G401 (cell line): ENCODE measurements at regions not wholly inside any gene's neighbourhood (a gene's known extent, or its start where the extent isn't known, plus 50 kb on each side); places are given as distances from the start of the nearest gene placed in this dataset.

Experiments used
- DNase-seq: peaks from one replicate; pipeline ENCODE4 v3.0.0-alpha.2; 2015; ENCODE audit warnings: low spot score
- in situ Hi-C: cut with HindIII; loops from 2 replicates; pipeline ENCODE4 v1.10.0; 2016; ENCODE audit warnings: low sequenced_read_pairs, mixed read lengths

DNA sequence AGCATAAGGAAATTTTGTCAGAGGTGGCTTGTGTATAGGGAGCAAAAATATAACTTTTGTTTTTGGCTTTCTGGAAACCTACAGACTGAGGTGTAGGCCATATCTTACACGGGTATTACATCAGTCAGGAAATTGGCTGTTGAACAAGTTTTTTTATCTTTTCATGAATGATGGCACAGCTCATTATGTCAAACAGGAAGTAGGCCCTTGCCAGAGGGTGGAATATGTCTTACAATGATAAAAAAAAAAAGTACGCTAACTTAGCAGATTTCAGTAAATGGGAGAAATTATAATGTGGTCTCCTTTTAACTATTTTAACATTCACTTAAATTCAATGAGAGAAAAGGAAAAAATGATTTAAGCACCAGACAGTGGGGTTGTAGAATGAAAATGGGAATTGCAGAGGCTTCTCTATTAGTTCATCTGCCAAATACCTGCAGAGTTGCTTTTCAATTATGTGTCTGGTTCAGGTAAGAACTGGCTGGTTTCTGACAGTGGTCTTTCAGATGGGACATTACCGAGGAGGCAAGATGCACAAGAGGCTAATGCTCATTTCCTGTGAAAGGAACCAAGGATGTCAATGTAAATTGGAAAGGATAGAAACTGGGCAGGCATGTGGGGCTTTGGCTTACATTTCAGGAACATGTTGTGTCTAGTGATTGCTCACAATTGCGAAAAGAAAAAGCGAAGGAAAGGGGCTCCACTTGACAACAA, 169.9 kb downstream of the NNT start:
- peak; percentile 3 for DNase-seq
- in situ Hi-C loops = no loop called here

DNA sequence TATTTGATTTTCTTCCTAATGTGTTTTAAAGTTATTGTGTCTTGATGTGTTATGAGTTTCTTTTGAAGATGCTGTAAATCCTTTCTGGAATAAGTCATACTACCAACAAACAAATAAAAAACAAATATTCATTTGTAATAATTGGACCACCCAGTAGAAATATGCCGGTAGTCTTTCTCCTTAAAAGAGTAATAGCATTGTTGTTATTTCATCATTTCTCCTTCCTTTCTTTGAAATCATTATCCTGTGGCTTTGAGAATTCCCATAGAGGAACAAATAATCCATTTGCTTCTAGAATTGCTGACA, 169.4 kb downstream of the NNT start:
- in situ Hi-C loops = no loop called here

DNA sequence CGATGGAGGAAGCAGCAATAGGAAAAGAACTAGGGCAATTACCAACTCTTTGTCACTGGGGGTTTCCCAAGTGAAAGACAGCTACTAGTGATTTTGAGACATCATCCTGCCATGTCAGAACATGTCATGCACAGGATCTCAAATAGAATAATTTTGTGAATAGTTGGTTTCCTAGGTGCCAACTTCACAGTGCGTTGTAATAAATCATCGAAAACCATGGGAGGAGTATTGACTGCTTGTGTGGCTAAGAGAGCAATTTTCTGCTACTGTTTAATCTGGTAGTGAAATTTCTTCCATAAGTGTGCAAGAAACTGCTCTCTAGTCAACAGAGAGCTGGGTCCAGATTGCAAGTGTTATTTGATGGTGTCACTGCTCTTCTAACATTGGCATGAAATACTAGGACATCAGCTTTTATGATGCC, 168.6 kb downstream of the NNT start:
- in situ Hi-C loops = no loop called here
- DNase-seq = no peak

More for the DNA sequence above, 169.4 kb downstream of the NNT start:
- DNase-seq = no peak

DNA sequence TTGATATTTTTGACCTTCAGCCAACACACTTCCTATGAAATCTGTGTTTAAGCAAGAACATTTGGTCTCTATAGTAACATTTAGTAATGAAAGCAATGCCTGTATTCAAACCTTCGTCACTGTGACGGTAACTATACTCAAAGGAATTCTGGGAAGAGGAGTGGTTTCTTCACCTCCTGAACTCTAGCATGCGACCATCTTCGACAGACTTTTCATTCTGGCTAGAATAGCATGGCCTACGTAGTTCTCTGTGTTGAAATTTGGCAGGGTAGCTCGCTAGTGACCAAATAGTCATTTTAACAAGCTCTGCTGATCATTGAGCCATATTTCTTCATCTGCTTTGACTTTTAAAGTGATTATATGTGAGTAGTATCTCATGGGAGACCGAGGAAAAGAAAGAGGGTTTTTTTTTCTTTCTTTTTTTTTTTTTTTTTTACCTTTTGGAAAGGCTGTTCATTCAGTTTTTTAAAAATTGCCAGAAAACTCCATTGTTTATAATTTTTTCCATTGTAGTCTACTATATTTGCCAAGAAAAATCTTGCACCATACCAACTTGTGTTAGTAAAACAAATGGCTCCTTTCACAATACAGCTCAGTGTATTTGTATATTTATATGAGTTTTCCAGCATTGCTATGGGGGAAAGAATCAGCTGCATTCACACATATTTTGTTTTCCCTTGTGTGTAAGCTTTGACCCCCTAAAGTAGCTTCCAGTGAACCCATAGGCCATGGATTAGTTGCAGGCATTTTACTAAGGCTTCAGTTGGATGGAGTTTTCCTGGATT, 166.8 kb downstream of the NNT start:
- no peak for DNase-seq
- in situ Hi-C loops = no loop called here
